GM23248 (cell line): ENCODE measurements at regions not wholly inside any gene's neighbourhood (a gene's known extent, or its start where the extent isn't known, plus 50 kb on each side); places are given as distances from the start of the nearest gene placed in this dataset.

ENCODE experiments used
- EZH2 ChIP-seq: fragments of 200-600 bp; sonication (generic); IDR thresholded peaks from 2 replicates; pipeline ENCODE4 v1.6.1; 2018; ENCODE audit warnings: antibody characterized with exemption, mild to moderate bottlenecking; ENCODE audit not compliant: insufficient read depth, poor library complexity, severe bottlenecking
- EZH2phosphoT487 ChIP-seq: fragments of 200-600 bp; sonication (generic); IDR thresholded peaks from 2 replicates; pipeline ENCODE4 v1.6.1; 2018; ENCODE audit warnings: antibody characterized with exemption, moderate library complexity, mild to moderate bottlenecking, low read depth; ENCODE audit not compliant: insufficient read depth

GRCh38 chr5:99449786-99450185 is 521.0 kb upstream of the CHD1 start:
- TF ChIP-seq EZH2, result no peak
- no peak for TF ChIP-seq EZH2phosphoT487
